K562 (cell line): ENCODE measurements at regions not wholly inside any gene's neighbourhood (a gene's known extent, or its start where the extent isn't known, plus 50 kb on each side); places are given as distances from the start of the nearest gene placed in this dataset.
"Not testable (repeated sequence)": the region's sequence is repeated elsewhere in the genome, so short reads cannot be mapped to it uniquely, and the experiment has no call there.

Experiments used
- CTCF ChIP-seq, 3 experiments: IDR thresholded peaks in 2 of 3; conservative IDR thresholded peaks in 1 of 3; 2 replicates each; pipeline ENCODE4 v1.5.1; 2011 to 2012; ENCODE audit warnings: low read length in 3 of 3, mild to moderate bottlenecking in 3 of 3, control low read depth in 2 of 3, improper control_type of control experiment in 1 of 3, inconsistent platforms in 1 of 3, low read depth in 1 of 3, mixed read lengths in 1 of 3, moderate library complexity in 1 of 3; ENCODE audit not compliant: insufficient read depth in 2 of 3
- RBBP5 ChIP-seq: fragments of 200-600 bp; sonication (generic); IDR thresholded peaks from 2 replicates; pipeline ENCODE4 v1.6.1; 2012; ENCODE audit warnings: borderline replicate concordance, mild to moderate bottlenecking, low read length, control low read depth, inconsistent platforms; ENCODE audit not compliant: insufficient read depth, poor library complexity, severe bottlenecking
- ZBTB8A ChIP-seq: fragments of 450-650 bp; IDR thresholded peaks from 2 replicates; pipeline ENCODE4 v1.6.1; 2018; ENCODE audit warnings: mild to moderate bottlenecking, moderate library complexity; ENCODE audit not compliant: partially characterized antibody
- ZNF121 ChIP-seq: sonication (generic); formaldehyde crosslinking; conservative IDR thresholded peaks from 2 replicates; pipeline ENCODE4 v1.8.0; 2022; ENCODE audit warnings: missing genetic modification reagents
- ZNF274 ChIP-seq: IDR thresholded peaks from 2 replicates; pipeline ENCODE4 v1.6.1; 2011; ENCODE audit warnings: low read depth, mild to moderate bottlenecking, low read length, moderate library complexity, borderline replicate concordance

DNA sequence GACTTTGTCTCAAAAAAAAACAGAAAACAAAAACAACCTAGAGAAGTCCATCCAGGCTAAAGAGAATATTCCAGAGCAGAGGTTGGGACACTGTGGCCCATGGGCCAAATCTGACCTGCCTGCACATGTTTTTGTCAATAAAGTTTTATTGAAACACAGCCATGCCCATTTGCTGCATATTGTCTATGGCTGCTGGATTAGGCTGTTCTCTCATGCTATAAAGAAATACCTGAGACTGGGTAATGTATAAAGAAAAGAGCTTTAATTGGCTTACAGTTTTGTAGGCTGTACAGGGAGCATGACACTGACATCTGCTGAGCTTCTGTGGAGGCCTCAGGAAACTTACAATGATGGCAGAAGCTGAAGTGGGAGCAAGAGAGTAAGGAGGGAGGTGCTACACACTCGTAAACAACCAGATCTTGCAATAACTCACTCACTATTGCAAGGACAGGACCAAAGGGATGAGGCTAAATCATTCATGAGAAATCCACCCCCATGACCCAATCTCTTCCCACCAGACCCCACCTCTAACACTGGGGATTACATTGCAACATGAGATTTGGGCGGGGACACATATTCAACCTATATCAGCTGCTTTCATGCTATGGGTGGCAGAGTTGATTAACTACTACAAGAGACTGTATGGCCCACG, 122.5 kb upstream of the KRTAP5-11 start:
- not testable (repeated sequence) for TF ChIP-seq ZBTB8A; CTCF (IDR thresholded peaks at IDR 0.05 in 2 of 3, conservative IDR thresholded peaks at IDR 0.05 in 1 of 3; ENCODE audit: insufficient read depth in 2 of 3, low read depth in 1 of 3, low read length in 3 of 3); ZNF121 (CRISPR knock-in tag); RBBP5; ZNF274
